GM12878 (cell line): ENCODE measurements at regions not wholly inside any gene's neighbourhood (a gene's known extent, or its start where the extent isn't known, plus 50 kb on each side); places are given as distances from the start of the nearest gene placed in this dataset.

ENCODE experiments used
- ATAC-seq: fragments of 200-7000 bp; cut with Tn5 transposase; 3 replicates; pipeline ENCODE4 v1.9.1; 2020; ENCODE audit warnings: mild to moderate bottlenecking, moderate library complexity
- BruUV-seq: library from RNA; stranded (reverse); fragments of 400-500 nt; replicated peaks from 2 replicates; lab custom pipeline; 2021; lab: Mats Ljungman, UMichigan
- CTCF ChIA-PET: fragments of 300-600 bp; sonication (Branson Sonifier 250); formaldehyde crosslinking; extraction: SDS; loops from one replicate; lab custom pipeline; 2021; ENCODE audit warnings: inconsistent platforms; lab: Yijun Ruan, JAX
- POLR2A ChIA-PET: fragments of 350-600 bp; formaldehyde crosslinking; extraction: SDS; loops from one replicate; lab custom pipeline; 2021; ENCODE audit warnings: inconsistent platforms; lab: Charles Lee
- RAD21 ChIA-PET: fragments of 300-600 bp; sonication (Branson Sonifier 250); formaldehyde crosslinking; loops from one replicate; lab custom pipeline; 2023; ENCODE audit warnings: antibody characterized with exemption; ENCODE audit not compliant: unreplicated experiment; lab: Charles Lee
- SMC1A ChIA-PET: fragments of 300-600 bp; sonication (Branson Sonifier 250); formaldehyde crosslinking; loops from one replicate; lab custom pipeline; 2023; ENCODE audit not compliant: unreplicated experiment, uncharacterized antibody; lab: Charles Lee
- DNase-seq: peaks from one replicate; pipeline ENCODE4 v3.0.0-alpha.2; 2011; ENCODE audit warnings: low read depth, low spot score
- FAIRE-seq: peaks from 3 replicates; lab custom pipeline; 2011; peaks lifted over from hg19 to GRCh38; lab: Jason Lieb, UNC
- H2AFZ ChIP-seq: 2 replicates; pipeline ENCODE4 v1.6.0; 2011; ENCODE audit warnings: low read depth, low read length, control low read depth; ENCODE audit not compliant: control insufficient read depth
- H3K27ac ChIP-seq: 2 replicates; pipeline ENCODE4 v1.5.1; 2011; ENCODE audit warnings: control low read depth; ENCODE audit not compliant: control insufficient read depth, insufficient read depth
- H3K27me3 ChIP-seq, 2 experiments: replicated peaks in 1 of 2; 2 replicates each; pipeline versions ENCODE4 v1.6.0 to v1.6.1; 2011; ENCODE audit warnings: low read length in 1 of 2; ENCODE audit not compliant: control insufficient read depth in 2 of 2, insufficient read depth in 2 of 2
- H3K36me3 ChIP-seq, 2 experiments: 2 replicates each; pipeline ENCODE4 v1.5.1; 2011; ENCODE audit warnings: low read length in 1 of 2; ENCODE audit not compliant: control insufficient read depth in 2 of 2, insufficient read depth in 2 of 2
- H3K4me1 ChIP-seq: 2 replicates; pipeline ENCODE4 v1.6.1; 2011; ENCODE audit warnings: mild to moderate bottlenecking, low read length, moderate library complexity, mixed read lengths; ENCODE audit not compliant: control insufficient read depth, insufficient read depth
- H3K4me2 ChIP-seq: 2 replicates; pipeline ENCODE4 v1.6.0; 2011; ENCODE audit warnings: control low read depth; ENCODE audit not compliant: control insufficient read depth, insufficient read depth
- H3K4me3 ChIP-seq: fragments of 200-600 bp; sonication (generic); 2 replicates; pipeline ENCODE4 v1.5.1; 2016
- H3K79me2 ChIP-seq: 2 replicates; pipeline ENCODE4 v1.6.0; 2011; ENCODE audit warnings: low read length; ENCODE audit not compliant: control insufficient read depth, insufficient read depth
- H3K9ac ChIP-seq: 2 replicates; pipeline ENCODE4 v1.8.0; 2011; ENCODE audit warnings: low read length, control low read depth, mixed read lengths; ENCODE audit not compliant: control insufficient read depth, insufficient read depth
- H3K9me3 ChIP-seq: replicated peaks from 3 replicates; pipeline ENCODE4 v1.5.1; 2011; ENCODE audit warnings: mild to moderate bottlenecking, low read length; ENCODE audit not compliant: control insufficient read depth, insufficient read depth
- H4K20me1 ChIP-seq: 2 replicates; pipeline ENCODE4 v1.6.0; 2011; ENCODE audit not compliant: control insufficient read depth, insufficient read depth
- CBX3 ChIP-seq: fragments of 200-600 bp; sonication (generic); IDR thresholded peaks from 2 replicates; pipeline ENCODE4 v1.6.1; 2016; ENCODE audit warnings: low read depth, borderline replicate concordance
- EGR1 ChIP-seq, 2 experiments: IDR thresholded peaks; 1 replicate in 1 of 2; 2 replicates in 1 of 2; pipeline ENCODE4 v1.6.1; 2011 to 2012; ENCODE audit warnings: low read depth in 2 of 2, low read length in 2 of 2, borderline replicate concordance in 1 of 2, mild to moderate bottlenecking in 1 of 2, moderate library complexity in 1 of 2
- GABPA ChIP-seq: IDR thresholded peaks from 2 replicates; pipeline ENCODE4 v1.6.1; 2014; ENCODE audit warnings: antibody characterized with exemption, low read depth, mild to moderate bottlenecking, inconsistent platforms
- GATAD2B ChIP-seq: fragments of 450-650 bp; conservative IDR thresholded peaks from 2 replicates; pipeline ENCODE4 v1.6.1; 2017; ENCODE audit warnings: low read depth, mild to moderate bottlenecking, moderate library complexity
- HCFC1 ChIP-seq: fragments of 150-350 bp; IDR thresholded peaks from 2 replicates; pipeline ENCODE4 v1.6.1; 2014; ENCODE audit warnings: low read length
- NR2F1 ChIP-seq: fragments of 450-650 bp; conservative IDR thresholded peaks from 2 replicates; pipeline ENCODE4 v1.6.1; 2017; ENCODE audit warnings: mild to moderate bottlenecking
- POU2F2 ChIP-seq: IDR thresholded peaks from 3 replicates; pipeline ENCODE4 v1.6.1; 2011; ENCODE audit warnings: low read depth, mild to moderate bottlenecking, low read length, borderline replicate concordance
- RUNX3 ChIP-seq: IDR thresholded peaks from 2 replicates; pipeline ENCODE4 v1.6.1; 2012; ENCODE audit warnings: low read length, inconsistent platforms
- STAT3 ChIP-seq: IDR thresholded peaks from 2 replicates; pipeline ENCODE4 v1.6.1; 2011; ENCODE audit warnings: low read depth, low read length, improper control_type of control experiment
- TCF3 ChIP-seq: IDR thresholded peaks from 2 replicates; pipeline ENCODE4 v1.6.1; 2012; ENCODE audit warnings: low read depth, mild to moderate bottlenecking, low read length, borderline replicate concordance; ENCODE audit not compliant: insufficient read depth
- ZNF207 ChIP-seq: fragments of 450-650 bp; IDR thresholded peaks from 2 replicates; pipeline ENCODE4 v1.6.1; 2014; ENCODE audit warnings: antibody characterized with exemption, mild to moderate bottlenecking, borderline replicate concordance
- ZNF217 ChIP-seq: fragments of 450-650 bp; IDR thresholded peaks from 2 replicates; pipeline ENCODE4 v1.6.1; 2017; ENCODE audit warnings: antibody characterized with exemption, mild to moderate bottlenecking
- ZNF622 ChIP-seq: fragments of 450-650 bp; IDR thresholded peaks from 2 replicates; pipeline ENCODE4 v1.6.1; 2017; ENCODE audit warnings: mild to moderate bottlenecking, inconsistent platforms
- ZSCAN29 ChIP-seq: fragments of 450-650 bp; IDR thresholded peaks from 2 replicates; pipeline ENCODE4 v1.6.1; 2017; ENCODE audit warnings: mild to moderate bottlenecking, moderate library complexity
- WGBS: methylation state at CpG from one replicate; pipeline ENCODE4 v1.1.6; 2016; ENCODE audit warnings: low lambda C conversion rate; ENCODE audit not compliant: insufficient replicate concordance, insufficient coverage; ENCODE audit errors: missing lambda C conversion rate; 5-methylcytosine and 5-hydroxymethylcytosine counted together
- in situ Hi-C: fragments of 300-500 bp; cut with MboI; formaldehyde crosslinking; loops from 9 replicates; pipeline ENCODE4 v1.14.3; 2018; ENCODE audit warnings: mixed read lengths
- intact Hi-C: fragments of 100-400 bp; cut with micrococcal nuclease; formaldehyde crosslinking; loops from one replicate; pipeline ENCODE4 v1.14.2; 2022; ENCODE audit not compliant: unreplicated experiment
- TF ChIP-seq, protein P1 (sequence below): fragments of 450-650 bp; IDR thresholded peaks from 2 replicates; pipeline ENCODE4 v1.6.1; 2017; ENCODE audit warnings: low read depth, mild to moderate bottlenecking, moderate library complexity
- TF ChIP-seq, protein P2 (sequence below): IDR thresholded peaks from 2 replicates; pipeline ENCODE4 v1.6.1; 2011; ENCODE audit warnings: borderline replicate concordance, low read depth, mild to moderate bottlenecking, moderate library complexity, low read length; ENCODE audit not compliant: insufficient read depth, poor library complexity, severe bottlenecking
- TF ChIP-seq, protein P3 (sequence below): IDR thresholded peaks from 2 replicates; pipeline ENCODE4 v1.6.1; 2012; ENCODE audit warnings: low read depth, low read length, improper control_type of control experiment

DNA sequence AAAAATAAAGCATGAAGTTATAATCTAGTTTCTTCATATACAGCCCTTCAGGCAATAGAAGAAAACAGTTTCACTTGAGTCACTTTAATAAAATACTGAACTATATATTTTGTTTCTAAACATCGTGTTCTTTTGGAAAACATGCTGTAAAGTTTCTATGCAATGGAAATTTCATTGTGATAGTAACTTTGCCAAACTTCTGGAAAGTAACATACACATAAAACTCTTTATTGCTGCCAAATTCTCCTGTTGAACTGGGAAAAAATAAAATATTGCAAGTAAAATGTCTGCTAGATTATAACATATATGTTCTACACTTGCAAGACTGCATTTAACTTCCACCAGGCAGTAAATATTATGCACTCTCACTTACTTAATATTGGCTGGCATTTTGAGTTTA lies 635.4 kb downstream of the SPRY1 start (continued):
- TF ChIP-seq HCFC1, result no peak
- TF ChIP-seq, protein P1, sequence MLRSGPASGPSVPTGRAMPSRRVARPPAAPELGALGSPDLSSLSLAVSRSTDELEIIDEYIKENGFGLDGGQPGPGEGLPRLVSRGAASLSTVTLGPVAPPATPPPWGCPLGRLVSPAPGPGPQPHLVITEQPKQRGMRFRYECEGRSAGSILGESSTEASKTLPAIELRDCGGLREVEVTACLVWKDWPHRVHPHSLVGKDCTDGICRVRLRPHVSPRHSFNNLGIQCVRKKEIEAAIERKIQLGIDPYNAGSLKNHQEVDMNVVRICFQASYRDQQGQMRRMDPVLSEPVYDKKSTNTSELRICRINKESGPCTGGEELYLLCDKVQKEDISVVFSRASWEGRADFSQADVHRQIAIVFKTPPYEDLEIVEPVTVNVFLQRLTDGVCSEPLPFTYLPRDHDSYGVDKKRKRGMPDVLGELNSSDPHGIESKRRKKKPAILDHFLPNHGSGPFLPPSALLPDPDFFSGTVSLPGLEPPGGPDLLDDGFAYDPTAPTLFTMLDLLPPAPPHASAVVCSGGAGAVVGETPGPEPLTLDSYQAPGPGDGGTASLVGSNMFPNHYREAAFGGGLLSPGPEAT, result no peak
- no peak for TF ChIP-seq ZNF217
- TF ChIP-seq CBX3, result no peak

DNA sequence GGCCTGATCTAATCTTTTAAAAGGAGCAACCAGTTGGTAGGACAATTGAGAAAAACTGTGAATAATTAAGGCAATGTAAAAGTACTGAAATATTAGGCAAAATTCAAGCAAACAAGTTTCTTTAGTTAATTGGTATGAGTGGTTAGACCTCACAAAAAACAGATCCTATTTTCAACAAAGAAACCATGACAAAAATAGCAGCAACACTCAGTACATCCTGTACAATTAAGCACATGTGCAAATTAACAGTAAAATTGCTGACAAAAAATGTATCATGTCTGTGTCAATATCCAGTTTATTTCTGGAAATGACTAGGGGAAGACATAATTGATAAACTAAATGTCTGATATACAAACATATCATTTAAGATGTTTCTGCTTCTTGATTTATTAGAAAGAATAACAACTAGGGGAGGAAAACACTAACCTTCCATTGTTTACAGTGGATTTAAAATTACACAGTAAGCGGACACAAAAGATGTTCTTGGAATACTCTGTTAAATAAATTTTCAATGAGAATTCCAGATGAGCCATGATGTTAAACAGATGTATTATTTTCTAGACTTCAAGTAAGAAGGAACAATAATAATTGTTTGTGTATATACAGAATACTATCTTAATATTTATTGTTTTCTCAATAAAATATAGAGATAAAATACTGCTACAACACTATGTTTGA lies 638.9 kb downstream of the SPRY1 start:
- Histone ChIP-seq H3K27ac (no peak overlapping the region), H3K4me3 (no peak overlapping the region), H4K20me1 (no peaks in the 10 kb centered on the region), H3K27me3 (no peaks in the 10 kb centered on the region; a peak in 1 of 4 replicates), H3K9me3 (no peaks in the 10 kb centered on the region), H3K36me3 (no peaks in the 10 kb centered on the region), H3K79me2 (no peaks in the 10 kb centered on the region), H3K4me1 (no peaks in the 10 kb centered on the region), H3K9ac (no peak overlapping the region), H3K4me2 (no peak overlapping the region), H2AFZ (no peak overlapping the region)
- ChIA-PET SMC1A (no interaction called here), POLR2A (no interaction called here), RAD21 (no interaction called here), CTCF (no interaction called here)
- ATAC-seq, result no peak
- 18% methylated on average over 1 of the region's 1 CpG for WGBS
- no TSS peak for BruUV-seq
- FAIRE-seq, result no peak
- intact Hi-C loops (no loop called here), in situ Hi-C loops (no loop called here)
- no peak for DNase-seq
- TF ChIP-seq, protein P2, sequence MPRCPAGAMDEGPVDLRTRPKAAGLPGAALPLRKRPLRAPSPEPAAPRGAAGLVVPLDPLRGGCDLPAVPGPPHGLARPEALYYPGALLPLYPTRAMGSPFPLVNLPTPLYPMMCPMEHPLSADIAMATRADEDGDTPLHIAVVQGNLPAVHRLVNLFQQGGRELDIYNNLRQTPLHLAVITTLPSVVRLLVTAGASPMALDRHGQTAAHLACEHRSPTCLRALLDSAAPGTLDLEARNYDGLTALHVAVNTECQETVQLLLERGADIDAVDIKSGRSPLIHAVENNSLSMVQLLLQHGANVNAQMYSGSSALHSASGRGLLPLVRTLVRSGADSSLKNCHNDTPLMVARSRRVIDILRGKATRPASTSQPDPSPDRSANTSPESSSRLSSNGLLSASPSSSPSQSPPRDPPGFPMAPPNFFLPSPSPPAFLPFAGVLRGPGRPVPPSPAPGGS, result no peak
- TF ChIP-seq RUNX3 (no peak), GABPA (no peak), ZSCAN29 (no peak), ZNF207 (no peak), EGR1 (IDR thresholded peaks at IDR 0.05; ENCODE audit: borderline replicate concordance in 1 of 2, low read depth in 2 of 2, low read length in 2 of 2) (no peak), TCF3 (no peak), NR2F1 (no peak), STAT3 (no peak), ZNF622 (no peak), POU2F2 (no peak), GATAD2B (no peak)
- TF ChIP-seq, protein P3, sequence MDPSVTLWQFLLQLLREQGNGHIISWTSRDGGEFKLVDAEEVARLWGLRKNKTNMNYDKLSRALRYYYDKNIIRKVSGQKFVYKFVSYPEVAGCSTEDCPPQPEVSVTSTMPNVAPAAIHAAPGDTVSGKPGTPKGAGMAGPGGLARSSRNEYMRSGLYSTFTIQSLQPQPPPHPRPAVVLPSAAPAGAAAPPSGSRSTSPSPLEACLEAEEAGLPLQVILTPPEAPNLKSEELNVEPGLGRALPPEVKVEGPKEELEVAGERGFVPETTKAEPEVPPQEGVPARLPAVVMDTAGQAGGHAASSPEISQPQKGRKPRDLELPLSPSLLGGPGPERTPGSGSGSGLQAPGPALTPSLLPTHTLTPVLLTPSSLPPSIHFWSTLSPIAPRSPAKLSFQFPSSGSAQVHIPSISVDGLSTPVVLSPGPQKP, result no peak
